ENCODE measurements at regions not wholly inside any gene's neighbourhood (a gene's known extent, or its start where the extent isn't known, plus 50 kb on each side); places are given as distances from the start of the nearest gene placed in this dataset.
"Not testable (repeated sequence)": the region's sequence is repeated elsewhere in the genome, so short reads cannot be mapped to it uniquely, and the experiment has no call there.

GRCh38 chr2:172305066-172305465 lies 122.3 kb upstream of the ITGA6 start:
- no peak overlapping the region for H3K27ac ChIP-seq (ENCODE audit: low read depth in 2 of 2, low read length in 1 of 2)
- H3K27me3 ChIP-seq (ENCODE audit: control insufficient read depth in 1 of 2, insufficient read depth in 2 of 2, low read length in 2 of 2) = peaks cover 0 to 2% of the 10 kb centered on the region in 2 donors
- H3K9me3 ChIP-seq (ENCODE audit: control insufficient read depth in 2 of 2, insufficient read depth in 1 of 2, low read depth in 1 of 2, low read length in 1 of 2) = peaks cover 0 to 2% of the 10 kb centered on the region in 2 donors
- H3K4me1 ChIP-seq (ENCODE audit: control insufficient read depth in 2 of 2, insufficient read depth in 2 of 2, low read length in 1 of 2) = no peaks in the 10 kb centered on the region
- no peaks in the 10 kb centered on the region for H3K36me3 ChIP-seq (ENCODE audit: control insufficient read depth in 2 of 2, insufficient read depth in 2 of 2, low read length in 1 of 2)
- 49 to 56% methylated on average over 3 of the region's 3 CpGs for WGBS, 2 donors
- H3K4me3 ChIP-seq (ENCODE audit: low read depth in 1 of 2, low read length in 2 of 2) = no peak overlapping the region

GRCh38 chr2:172307800-172308199 lies 119.6 kb upstream of the ITGA6 start:
- peaks cover 0 to 2% of the 10 kb centered on the region in 2 donors for H3K9me3 ChIP-seq (ENCODE audit: control insufficient read depth in 2 of 2, insufficient read depth in 1 of 2, low read depth in 1 of 2, low read length in 1 of 2)
- peaks cover 0 to 3% of the 10 kb centered on the region in 2 donors for H3K4me1 ChIP-seq (ENCODE audit: control insufficient read depth in 2 of 2, insufficient read depth in 2 of 2, low read length in 1 of 2)
- H3K36me3 ChIP-seq (ENCODE audit: control insufficient read depth in 2 of 2, insufficient read depth in 2 of 2, low read length in 1 of 2) = no peaks in the 10 kb centered on the region
- H3K27me3 ChIP-seq (ENCODE audit: control insufficient read depth in 1 of 2, insufficient read depth in 2 of 2, low read length in 2 of 2) = peaks cover 0 to 2% of the 10 kb centered on the region in 2 donors
- WGBS, 2 donors = 10 to 11% methylated on average over 1 of the region's 1 CpG
- peak overlapping the region in 1 of 2 donors; percentile 39 for H3K27ac ChIP-seq (ENCODE audit: low read depth in 2 of 2, low read length in 1 of 2)
- no peak overlapping the region for H3K4me3 ChIP-seq (ENCODE audit: low read depth in 1 of 2, low read length in 2 of 2)

DNA sequence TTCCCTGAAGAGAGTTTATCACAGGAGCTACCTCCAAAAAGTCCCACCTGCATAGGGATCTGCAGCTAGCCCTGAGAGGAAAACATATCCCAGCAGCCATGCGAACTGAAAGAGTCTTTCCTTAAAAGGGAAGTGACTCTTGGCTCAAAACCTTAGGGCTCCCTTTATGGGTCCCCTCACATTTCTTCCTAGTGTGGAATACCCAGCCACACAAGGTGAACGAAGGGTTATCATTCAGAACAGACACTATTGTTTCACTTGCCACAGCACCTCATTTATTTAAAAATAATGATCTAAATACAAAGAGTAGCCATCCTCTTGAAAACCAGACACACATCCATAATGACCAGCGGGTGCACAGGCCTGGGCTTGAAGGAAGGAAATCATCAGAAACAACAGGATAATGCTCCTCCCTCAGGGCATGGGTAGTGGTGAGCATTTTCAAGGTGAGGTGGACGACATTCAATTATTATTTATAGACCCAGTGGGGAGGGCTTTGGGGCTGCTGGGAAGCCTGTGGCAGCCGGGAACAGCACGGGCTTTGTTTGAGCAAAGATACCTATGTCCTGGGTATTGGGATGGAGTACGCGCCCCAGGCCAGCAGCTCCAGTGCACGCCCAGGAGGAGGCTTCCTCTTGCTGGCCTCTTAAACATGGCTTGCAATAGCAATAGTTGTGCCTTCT lies 119.0 kb upstream of the ITGA6 start:
- 53 to 70% methylated on average over 9 of the region's 9 CpGs for WGBS, 2 donors
- no peaks in the 10 kb centered on the region for H3K36me3 ChIP-seq (ENCODE audit: control insufficient read depth in 2 of 2, insufficient read depth in 2 of 2, low read length in 1 of 2)
- H3K9me3 ChIP-seq (ENCODE audit: control insufficient read depth in 2 of 2, insufficient read depth in 1 of 2, low read depth in 1 of 2, low read length in 1 of 2) = peaks cover 0 to 2% of the 10 kb centered on the region in 2 donors
- no peak overlapping the region for H3K4me3 ChIP-seq (ENCODE audit: low read depth in 1 of 2, low read length in 2 of 2)
- H3K4me1 ChIP-seq (ENCODE audit: control insufficient read depth in 2 of 2, insufficient read depth in 2 of 2, low read length in 1 of 2) = peaks cover 0 to 3% of the 10 kb centered on the region in 2 donors
- H3K27me3 ChIP-seq (ENCODE audit: control insufficient read depth in 1 of 2, insufficient read depth in 2 of 2, low read length in 2 of 2) = peaks cover 0 to 2% of the 10 kb centered on the region in 2 donors
- peak overlapping the region in 1 of 2 donors; percentile 39 for H3K27ac ChIP-seq (ENCODE audit: low read depth in 2 of 2, low read length in 1 of 2)

GRCh38 chr2:172311921-172312345 lies 115.5 kb upstream of the ITGA6 start:
- Histone ChIP-seq H3K4me3 (ENCODE audit: low read depth in 1 of 2, low read length in 2 of 2) (no peak overlapping the region), H3K36me3 (ENCODE audit: control insufficient read depth in 2 of 2, insufficient read depth in 2 of 2, low read length in 1 of 2) (no peaks in the 10 kb centered on the region), H3K27ac (ENCODE audit: low read depth in 2 of 2, low read length in 1 of 2) (no peak overlapping the region), H3K27me3 (ENCODE audit: control insufficient read depth in 1 of 2, insufficient read depth in 2 of 2, low read length in 2 of 2) (peaks cover 0 to 2% of the 10 kb centered on the region in 2 donors), H3K9me3 (ENCODE audit: control insufficient read depth in 2 of 2, insufficient read depth in 1 of 2, low read depth in 1 of 2, low read length in 1 of 2) (no peaks in the 10 kb centered on the region), H3K4me1 (ENCODE audit: control insufficient read depth in 2 of 2, insufficient read depth in 2 of 2, low read length in 1 of 2) (peaks cover 0 to 3% of the 10 kb centered on the region in 2 donors)
- WGBS, 2 donors = 41 to 76% methylated on average over 2 of the region's 2 CpGs

DNA sequence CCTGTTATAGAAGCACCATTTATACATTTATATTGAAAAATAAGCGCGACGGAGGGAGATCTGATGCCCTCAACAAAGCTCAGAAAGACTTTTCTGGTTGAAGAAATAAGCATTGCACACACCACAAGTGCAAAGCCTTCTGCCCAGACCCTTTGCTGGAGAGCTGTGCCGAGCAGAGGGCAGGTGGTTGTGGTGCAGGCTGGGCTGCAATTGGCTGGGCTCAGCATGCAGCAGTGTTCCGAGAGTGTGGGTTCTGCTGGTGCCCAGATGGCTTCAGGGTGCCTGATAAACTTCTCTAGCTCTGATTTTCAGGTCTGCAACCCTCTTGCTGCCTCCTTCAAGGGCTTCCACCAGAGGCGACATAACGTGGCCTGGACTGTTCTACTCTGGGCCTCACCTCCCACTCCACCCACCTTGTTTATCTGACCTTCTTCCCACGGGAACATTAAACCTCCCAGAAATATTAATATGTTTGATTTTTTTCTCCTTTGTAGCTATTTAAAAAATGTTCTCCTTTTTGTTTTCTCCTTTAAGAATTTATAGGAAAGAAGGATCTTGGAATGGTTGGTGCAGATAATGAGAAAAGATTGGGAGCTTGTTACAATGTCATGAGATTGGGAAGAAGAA lies 113.6 kb upstream of the ITGA6 start:
- WGBS, 2 donors = 65 to 72% methylated on average over 8 of the region's 8 CpGs
- H3K9me3 ChIP-seq (ENCODE audit: control insufficient read depth in 2 of 2, insufficient read depth in 1 of 2, low read depth in 1 of 2, low read length in 1 of 2) = no peaks in the 10 kb centered on the region
- H3K27ac ChIP-seq (ENCODE audit: low read depth in 2 of 2, low read length in 1 of 2) = no peak overlapping the region
- no peaks in the 10 kb centered on the region for H3K36me3 ChIP-seq (ENCODE audit: control insufficient read depth in 2 of 2, insufficient read depth in 2 of 2, low read length in 1 of 2)
- peaks cover 0 to 3% of the 10 kb centered on the region in 2 donors for H3K4me1 ChIP-seq (ENCODE audit: control insufficient read depth in 2 of 2, insufficient read depth in 2 of 2, low read length in 1 of 2)
- no peaks in the 10 kb centered on the region for H3K27me3 ChIP-seq (ENCODE audit: control insufficient read depth in 1 of 2, insufficient read depth in 2 of 2, low read length in 2 of 2)
- no peak overlapping the region for H3K4me3 ChIP-seq (ENCODE audit: low read depth in 1 of 2, low read length in 2 of 2)

DNA sequence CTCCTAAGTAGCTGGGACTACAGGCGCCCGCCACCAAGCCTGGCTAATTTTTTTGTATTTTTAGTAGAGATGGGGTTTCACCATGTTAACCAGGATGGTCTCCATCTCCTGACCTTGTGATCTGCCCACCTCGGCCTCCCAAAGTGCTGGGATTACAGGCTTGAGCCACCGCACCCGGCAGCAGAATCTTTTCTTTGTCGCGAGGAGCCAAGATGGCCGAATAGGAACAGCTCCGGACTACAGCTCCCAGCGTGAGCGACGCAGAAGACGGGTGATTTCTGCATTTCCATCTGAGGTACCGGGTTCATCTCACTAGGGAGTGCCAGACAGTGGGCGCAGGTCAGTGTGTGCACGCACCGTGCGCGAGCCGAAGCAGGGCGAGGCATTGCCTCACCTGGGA lies 112.3 kb upstream of the ITGA6 start:
- WGBS, 2 donors = 64 to 79% methylated on average over 8 to 12 of the region's 21 CpGs
- not testable (repeated sequence) for H3K9me3 ChIP-seq (ENCODE audit: control insufficient read depth in 2 of 2, insufficient read depth in 1 of 2, low read depth in 1 of 2, low read length in 1 of 2); H3K27me3 ChIP-seq (ENCODE audit: control insufficient read depth in 1 of 2, insufficient read depth in 2 of 2, low read length in 2 of 2); H3K4me3 ChIP-seq (ENCODE audit: low read depth in 1 of 2, low read length in 2 of 2); H3K27ac ChIP-seq (ENCODE audit: low read depth in 2 of 2, low read length in 1 of 2); H3K36me3 ChIP-seq (ENCODE audit: control insufficient read depth in 2 of 2, insufficient read depth in 2 of 2, low read length in 1 of 2); H3K4me1 ChIP-seq (ENCODE audit: control insufficient read depth in 2 of 2, insufficient read depth in 2 of 2, low read length in 1 of 2)

DNA sequence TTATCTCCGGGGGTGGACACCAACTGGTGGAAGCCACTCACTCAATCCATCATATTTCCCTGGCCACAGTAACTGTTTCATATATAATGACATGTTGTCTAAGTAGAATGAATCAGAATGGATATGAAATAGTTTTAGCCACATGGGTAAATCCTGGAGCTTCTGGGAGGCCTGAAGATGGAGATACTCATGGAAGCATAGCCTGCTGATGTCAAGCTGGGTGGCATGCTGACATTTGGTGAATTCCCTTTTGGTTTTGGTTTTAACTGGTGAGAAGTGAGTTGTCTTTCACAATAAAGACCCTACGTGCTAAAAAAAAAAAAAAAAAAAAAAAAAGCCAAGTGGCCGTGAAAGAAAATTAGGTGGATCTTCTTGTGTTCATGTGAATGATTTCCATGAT lies 105.3 kb upstream of the ITGA6 start:
- no peak overlapping the region for H3K27ac ChIP-seq (ENCODE audit: low read depth in 2 of 2, low read length in 1 of 2)
- no peaks in the 10 kb centered on the region for H3K36me3 ChIP-seq (ENCODE audit: control insufficient read depth in 2 of 2, insufficient read depth in 2 of 2, low read length in 1 of 2)
- no peaks in the 10 kb centered on the region for H3K27me3 ChIP-seq (ENCODE audit: control insufficient read depth in 1 of 2, insufficient read depth in 2 of 2, low read length in 2 of 2)
- H3K9me3 ChIP-seq (ENCODE audit: control insufficient read depth in 2 of 2, insufficient read depth in 1 of 2, low read depth in 1 of 2, low read length in 1 of 2) = peaks cover 0 to 2% of the 10 kb centered on the region in 2 donors
- no peak overlapping the region for H3K4me3 ChIP-seq (ENCODE audit: low read depth in 1 of 2, low read length in 2 of 2)
- H3K4me1 ChIP-seq (ENCODE audit: control insufficient read depth in 2 of 2, insufficient read depth in 2 of 2, low read length in 1 of 2) = no peaks in the 10 kb centered on the region
- WGBS, 2 donors = 89 to 96% methylated on average over 3 of the region's 3 CpGs

DNA sequence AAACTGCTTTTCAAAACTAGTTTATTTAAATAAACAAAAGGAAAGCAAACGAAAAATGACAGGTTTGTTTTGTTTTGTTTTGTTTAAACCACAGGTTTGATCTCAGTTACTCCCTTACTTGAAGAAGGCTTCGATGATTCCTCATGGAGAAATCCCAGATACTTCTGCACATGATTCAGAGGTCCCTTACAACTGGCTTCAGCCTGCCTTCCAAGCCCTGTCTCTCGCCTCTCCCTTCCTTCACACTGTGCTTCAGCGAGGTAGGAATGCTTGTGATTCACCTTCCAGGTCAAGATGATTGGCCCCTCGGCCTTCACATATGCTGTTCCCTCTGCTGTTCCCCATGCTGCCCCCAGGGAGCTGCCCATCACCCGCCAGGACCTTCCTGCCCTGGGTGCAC lies 104.1 kb upstream of the ITGA6 start:
- Histone ChIP-seq H3K4me1 (ENCODE audit: control insufficient read depth in 2 of 2, insufficient read depth in 2 of 2, low read length in 1 of 2) (no peaks in the 10 kb centered on the region), H3K27ac (ENCODE audit: low read depth in 2 of 2, low read length in 1 of 2) (no peak overlapping the region), H3K4me3 (ENCODE audit: low read depth in 1 of 2, low read length in 2 of 2) (no peak overlapping the region), H3K36me3 (ENCODE audit: control insufficient read depth in 2 of 2, insufficient read depth in 2 of 2, low read length in 1 of 2) (no peaks in the 10 kb centered on the region), H3K9me3 (ENCODE audit: control insufficient read depth in 2 of 2, insufficient read depth in 1 of 2, low read depth in 1 of 2, low read length in 1 of 2) (peaks cover 0 to 2% of the 10 kb centered on the region in 2 donors), H3K27me3 (ENCODE audit: control insufficient read depth in 1 of 2, insufficient read depth in 2 of 2, low read length in 2 of 2) (no peaks in the 10 kb centered on the region)
- 74 to 76% methylated on average over 6 of the region's 6 CpGs for WGBS, 2 donors

DNA sequence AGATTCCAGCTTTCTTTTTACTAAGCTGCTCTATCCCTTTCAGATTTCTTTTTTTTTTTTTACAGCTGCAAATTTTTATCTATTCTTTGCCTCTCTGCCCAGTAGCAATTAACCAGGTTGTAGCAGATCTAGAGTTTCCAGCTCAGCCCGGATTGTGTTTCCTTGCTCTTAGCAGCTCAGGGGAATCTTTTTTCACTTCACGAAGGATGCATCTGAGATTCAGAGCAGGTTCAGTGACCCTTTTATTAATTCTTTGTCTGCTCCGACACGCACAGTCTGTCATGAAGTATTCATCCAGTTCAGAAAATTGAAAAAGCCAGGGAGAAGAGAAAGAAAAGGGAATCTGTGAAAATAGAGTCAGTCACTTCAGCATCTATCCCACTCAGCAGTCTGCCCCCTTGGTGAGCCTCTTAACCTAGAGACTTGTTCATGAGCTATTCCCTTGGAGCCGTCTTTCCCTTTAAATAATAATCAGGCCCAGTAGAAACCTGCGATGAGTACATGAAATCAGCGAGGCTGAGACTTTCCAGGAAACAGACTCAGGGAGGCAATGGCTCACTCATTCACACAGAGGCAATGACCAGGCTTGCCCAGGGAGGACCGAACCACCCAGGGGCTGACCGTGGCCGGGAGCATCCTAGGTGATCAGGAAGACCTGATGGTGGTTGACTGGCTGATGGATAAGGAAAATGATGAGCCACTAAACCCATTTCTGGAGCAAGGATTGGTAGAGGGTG lies 103.4 kb upstream of the ITGA6 start:
- Histone ChIP-seq H3K27ac (ENCODE audit: low read depth in 2 of 2, low read length in 1 of 2) (no peak overlapping the region), H3K4me1 (ENCODE audit: control insufficient read depth in 2 of 2, insufficient read depth in 2 of 2, low read length in 1 of 2) (no peaks in the 10 kb centered on the region), H3K4me3 (ENCODE audit: low read depth in 1 of 2, low read length in 2 of 2) (no peak overlapping the region), H3K27me3 (ENCODE audit: control insufficient read depth in 1 of 2, insufficient read depth in 2 of 2, low read length in 2 of 2) (no peaks in the 10 kb centered on the region), H3K36me3 (ENCODE audit: control insufficient read depth in 2 of 2, insufficient read depth in 2 of 2, low read length in 1 of 2) (no peaks in the 10 kb centered on the region), H3K9me3 (ENCODE audit: control insufficient read depth in 2 of 2, insufficient read depth in 1 of 2, low read depth in 1 of 2, low read length in 1 of 2) (peaks cover 0 to 2% of the 10 kb centered on the region in 2 donors)
- WGBS, 2 donors = 79 to 86% methylated on average over 10 of the region's 10 CpGs

Measured in esophagus (tissue), 2 donors.